Common myeloid progenitor, CD34-positive (primary cell): ENCODE measurements at regions not wholly inside any gene's neighbourhood (a gene's known extent, or its start where the extent isn't known, plus 50 kb on each side); places are given as distances from the start of the nearest gene placed in this dataset.

ENCODE experiments used
- CTCF ChIA-PET: fragments of 350-600 bp; sonication (Branson Sonifier 250); formaldehyde crosslinking; loops from one replicate; lab custom pipeline; 2021; ENCODE audit warnings: antibody characterized with exemption; lab: Charles Lee
- POLR2A ChIA-PET: fragments of 350-600 bp; sonication (Branson Sonifier 250); formaldehyde crosslinking; loops from one replicate; lab custom pipeline; 2021; ENCODE audit warnings: antibody characterized with exemption; lab: Charles Lee
- DNase-seq, 3 donors: peaks; one replicate each; pipeline versions ENCODE4 v3.0.0 to v3.0.0-alpha.2; 2013
- H3K27ac ChIP-seq, 2 experiments: 1 replicate in 1 of 2; 2 replicates in 1 of 2; pipeline ENCODE4 v1.7.0; 2013; ENCODE audit warnings: inconsistent platforms in 2 of 2, low read length in 2 of 2, mild to moderate bottlenecking in 2 of 2, low read depth in 1 of 2, moderate library complexity in 1 of 2; ENCODE audit not compliant: severe bottlenecking in 2 of 2, insufficient read depth in 1 of 2, poor library complexity in 1 of 2
- H3K27me3 ChIP-seq, 5 experiments: replicated peaks in 2 of 5; 1 replicate in 3 of 5; 2 replicates in 2 of 5; pipeline versions ENCODE4 v1.6.1 to v1.7.0; 2013; ENCODE audit warnings: low read length in 4 of 5, mild to moderate bottlenecking in 2 of 5, moderate library complexity in 2 of 5, inconsistent platforms in 1 of 5; ENCODE audit not compliant: insufficient read depth in 5 of 5, control insufficient read depth in 4 of 5
- H3K36me3 ChIP-seq, 4 experiments: 1 replicate in 2 of 4; 2 replicates in 2 of 4; pipeline versions ENCODE4 v1.6.1 to v1.7.0; 2013; ENCODE audit warnings: low read length in 3 of 4, control low read depth in 1 of 4, mild to moderate bottlenecking in 1 of 4; ENCODE audit not compliant: control insufficient read depth in 4 of 4, insufficient read depth in 4 of 4
- H3K4me1 ChIP-seq, 4 experiments: 1 replicate in 3 of 4; 2 replicates in 1 of 4; pipeline versions ENCODE4 v1.6.1 to v1.7.1; 2013; ENCODE audit warnings: low read length in 3 of 4, mild to moderate bottlenecking in 3 of 4, control low read depth in 1 of 4, inconsistent platforms in 1 of 4, moderate library complexity in 1 of 4; ENCODE audit not compliant: control insufficient read depth in 4 of 4, insufficient read depth in 4 of 4; ENCODE audit errors: control extremely low read depth in 1 of 4
- H3K4me3 ChIP-seq, 7 experiments: 1 replicate in 4 of 7; 2 replicates in 3 of 7; pipeline versions ENCODE4 v1.5.1 to v1.7.0; 2013; ENCODE audit warnings: mild to moderate bottlenecking in 7 of 7, low read length in 6 of 7, moderate library complexity in 6 of 7, inconsistent platforms in 2 of 7, low read depth in 2 of 7, control low read depth in 1 of 7; ENCODE audit not compliant: insufficient read depth in 4 of 7, control insufficient read depth in 1 of 7; ENCODE audit errors: extremely low read depth in 1 of 7
- H3K9me3 ChIP-seq, 5 experiments: 1 replicate in 4 of 5; 2 replicates in 1 of 5; pipeline versions ENCODE4 v1.6.1 to v1.7.1; 2013; ENCODE audit warnings: low read length in 4 of 5, mild to moderate bottlenecking in 2 of 5, inconsistent platforms in 1 of 5, low read depth in 1 of 5, moderate library complexity in 1 of 5; ENCODE audit not compliant: control insufficient read depth in 4 of 5, insufficient read depth in 2 of 5; ENCODE audit errors: control extremely low read depth in 1 of 5
- WGBS: methylation state at CpG from one replicate; pipeline ENCODE4 v1.1.5; 2013; ENCODE audit not compliant: insufficient coverage; 5-methylcytosine and 5-hydroxymethylcytosine counted together

DNA sequence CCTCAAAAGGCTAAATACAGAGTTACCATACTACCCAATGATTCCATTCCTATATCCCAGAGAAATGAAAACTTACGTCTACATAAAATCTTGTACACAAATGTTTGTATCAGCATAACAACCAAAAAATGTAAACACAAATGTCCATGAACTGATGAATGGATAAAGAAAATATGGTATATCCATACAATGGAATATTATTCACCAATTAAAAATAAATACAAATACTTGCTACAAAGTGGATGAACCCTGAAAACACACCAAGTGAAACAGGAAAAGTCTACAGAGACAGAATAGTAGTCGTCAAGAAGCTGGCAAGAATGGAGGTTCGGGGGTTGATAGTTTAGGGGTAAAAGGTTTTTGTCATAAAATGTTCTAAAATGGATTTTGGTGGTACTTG is 54.0 kb upstream of the ANKRD28 start:
- H3K4me3 ChIP-seq, result no peak overlapping the region
- ChIA-PET POLR2A (no interaction called here), CTCF (no interaction called here)
- DNase-seq, result no peak
- peaks cover 0 to 16% (median 5%) of the 10 kb centered on the region in 5 experiments for H3K9me3 ChIP-seq
- no CpG with 5 or more reads among the region's 3 CpGs for WGBS
- no peak overlapping the region for H3K27ac ChIP-seq
- no peaks in the 10 kb centered on the region for H3K27me3 ChIP-seq
- H3K36me3 ChIP-seq, result peaks cover 0 to 15% (median 5%) of the 10 kb centered on the region in 4 experiments
- no peaks in the 10 kb centered on the region for H3K4me1 ChIP-seq

GRCh38 chr3:15858547-15859506 is 61.0 kb upstream of the ANKRD28 start:
- CTCF ChIA-PET, result no interaction called here
- peak; percentile 48 to 92 (median 85) for DNase-seq
- POLR2A ChIA-PET, result no interaction called here
- Histone ChIP-seq H3K36me3 (no peaks in the 10 kb centered on the region), H3K4me3 (peak overlapping the region; percentile 72 to 90 (median 85)), H3K27ac (peak overlapping the region; percentile 33 to 69), H3K9me3 (peaks cover 0 to 2% (median 0%) of the 10 kb centered on the region in 5 experiments), H3K4me1 (peaks cover 13 to 24% (median 15%) of the 10 kb centered on the region in 4 experiments), H3K27me3 (no peaks in the 10 kb centered on the region)
- WGBS, result 1% methylated on average over 54 of the region's 70 CpGs

DNA sequence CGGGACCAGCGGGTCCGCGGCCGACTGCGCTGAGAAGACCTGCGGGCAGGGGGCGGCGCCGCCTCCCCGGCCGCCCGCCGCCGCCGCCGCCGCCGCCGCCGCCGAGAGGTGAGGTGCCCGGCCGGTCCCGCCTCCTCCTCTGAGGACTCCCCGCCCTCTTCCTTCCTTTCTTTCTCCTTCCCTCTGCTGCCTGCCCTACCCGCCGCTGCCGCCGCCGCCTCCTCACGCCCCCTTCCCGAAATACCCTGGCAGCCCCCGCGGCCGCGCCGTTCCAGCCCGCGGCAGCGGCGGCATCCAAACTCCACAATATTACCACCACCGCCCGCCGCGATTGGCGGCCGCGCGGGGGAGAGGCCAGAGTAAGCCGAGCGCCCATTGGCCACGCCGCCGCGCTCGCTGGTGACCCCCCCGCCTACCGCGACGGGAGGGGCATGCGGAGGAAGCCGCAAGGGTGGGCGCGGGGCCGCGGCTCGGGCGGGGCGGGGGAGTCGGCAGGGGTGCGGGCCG is 61.8 kb upstream of the ANKRD28 start:
- Histone ChIP-seq H3K4me3 (peak overlapping the region; percentile 72 to 90 (median 85)), H3K27me3 (no peaks in the 10 kb centered on the region), H3K36me3 (peaks cover 0 to 1% (median 0%) of the 10 kb centered on the region in 4 experiments), H3K4me1 (peaks cover 13 to 24% (median 15%) of the 10 kb centered on the region in 4 experiments), H3K9me3 (no peaks in the 10 kb centered on the region), H3K27ac (peak overlapping the region in 1 of 2 experiments; percentile 69)
- DNase-seq, result peak; percentile 82 to 94 (median 93)
- ChIA-PET CTCF (no interaction called here), POLR2A (no interaction called here)
- 0% methylated on average over 41 of the region's 73 CpGs for WGBS

DNA sequence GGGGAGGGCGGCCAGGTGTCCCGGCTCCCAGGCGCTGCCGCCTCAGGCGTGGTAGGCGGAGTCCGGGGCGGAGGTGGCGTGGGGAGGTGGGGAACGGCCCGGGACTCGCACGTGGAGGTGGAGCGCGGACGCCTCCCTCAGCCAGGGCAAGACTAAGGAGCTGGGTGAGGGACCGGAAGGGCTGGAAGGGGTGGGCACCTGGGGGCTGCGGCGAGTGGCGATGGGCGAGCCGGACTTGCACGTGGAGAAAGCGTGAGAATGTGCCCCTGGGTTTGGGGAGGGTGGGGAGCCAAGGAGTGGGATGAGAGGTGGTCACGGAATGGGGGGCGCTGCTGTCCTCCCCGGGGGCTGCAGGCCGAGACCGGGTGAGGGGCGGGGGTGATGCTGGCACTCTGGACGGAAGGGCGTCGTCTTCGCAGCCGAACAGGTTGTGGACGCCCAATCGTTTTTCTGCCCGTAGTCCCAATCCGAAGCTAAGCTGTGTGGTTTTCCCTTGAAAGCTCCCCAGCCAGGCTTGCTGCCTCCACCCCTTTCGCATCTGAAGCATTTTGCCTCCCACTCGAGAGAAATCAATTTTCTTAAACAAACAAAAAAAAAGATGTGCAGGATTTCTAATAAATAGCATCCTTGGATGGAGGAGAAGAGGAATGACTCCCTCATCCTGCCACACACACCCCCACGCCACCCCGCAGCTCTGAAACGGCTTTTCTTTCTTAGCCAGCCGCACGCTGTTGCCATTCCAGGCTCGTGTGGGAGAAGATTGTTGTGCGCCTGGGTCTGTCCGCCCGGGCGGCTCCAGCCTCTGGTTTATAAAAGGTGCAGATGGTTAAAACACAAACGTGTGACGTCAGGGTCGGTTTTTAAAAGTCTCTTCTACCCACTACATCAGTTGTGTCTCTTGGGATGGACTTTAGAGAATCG is 62.5 kb upstream of the ANKRD28 start:
- 0% methylated on average over 34 of the region's 55 CpGs for WGBS
- Histone ChIP-seq H3K27me3 (no peaks in the 10 kb centered on the region), H3K4me1 (peaks cover 13 to 24% (median 15%) of the 10 kb centered on the region in 4 experiments), H3K27ac (peak overlapping the region in 1 of 2 experiments; percentile 61), H3K9me3 (peaks cover 0 to 4% (median 0%) of the 10 kb centered on the region in 5 experiments), H3K36me3 (peaks cover 0 to 3% (median 0%) of the 10 kb centered on the region in 4 experiments), H3K4me3 (peak overlapping the region; percentile 63 to 86 (median 82))
- POLR2A ChIA-PET, result interaction anchor here (0.7 kb wide), 1 partner anchor 318 kb away, joined by 5 read pairs; no protein-coding TSS in a partner anchor
- CTCF ChIA-PET, result no interaction called here
- DNase-seq, result peak; percentile 45 to 72 (median 56)

- CTCF ChIA-PET, result no interaction called here
- H3K4me3 ChIP-seq, result peak overlapping the region in 5 of 7 experiments; percentile 74 to 86 (median 82)
- H3K36me3 ChIP-seq, result peaks cover 0 to 3% (median 0%) of the 10 kb centered on the region in 4 experiments
- no peak overlapping the region for H3K27ac ChIP-seq
- WGBS, result 20% methylated on average over 1 of the region's 4 CpGs
- DNase-seq, result peak in 2 of 3 donors; percentile 22 to 56
- peaks cover 13 to 24% (median 15%) of the 10 kb centered on the region in 4 experiments for H3K4me1 ChIP-seq
- H3K27me3 ChIP-seq, result no peaks in the 10 kb centered on the region
- POLR2A ChIA-PET, result interaction anchor here (0.7 kb wide), 1 partner anchor 317 kb away, joined by 5 read pairs; no protein-coding TSS in a partner anchor
- H3K9me3 ChIP-seq, result peaks cover 0 to 4% (median 4%) of the 10 kb centered on the region in 5 experiments
Measured at GRCh38 chr3:15861163-15861562, 63.4 kb upstream of the ANKRD28 start.

DNA sequence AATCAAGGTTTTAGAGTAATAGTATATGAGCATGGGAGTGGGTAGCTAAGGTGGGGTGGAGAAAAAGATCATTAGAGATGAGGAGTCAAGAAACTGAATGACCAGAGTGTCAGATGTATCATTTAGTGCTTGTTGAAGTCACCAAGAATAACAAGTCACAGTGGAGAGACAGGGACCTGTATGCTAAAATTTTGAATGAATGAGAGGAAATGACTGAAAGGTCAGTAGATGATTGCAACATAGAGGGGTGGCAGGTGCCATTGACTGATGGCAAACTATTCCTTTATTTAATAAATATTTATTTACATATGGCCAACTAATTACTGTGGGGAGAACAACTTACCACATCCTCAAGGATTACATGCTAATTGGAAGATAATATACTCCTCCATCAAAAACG is 75.0 kb upstream of the ANKRD28 start:
- WGBS, result no CpG with 5 or more reads among the region's 1 CpG
- H3K27me3 ChIP-seq, result no peaks in the 10 kb centered on the region
- H3K27ac ChIP-seq, result no peak overlapping the region
- H3K9me3 ChIP-seq, result peaks cover 0 to 10% (median 0%) of the 10 kb centered on the region in 5 experiments
- DNase-seq, result no peak
- H3K4me3 ChIP-seq, result no peak overlapping the region
- H3K36me3 ChIP-seq, result peaks cover 0 to 6% (median under 1%) of the 10 kb centered on the region in 4 experiments
- ChIA-PET POLR2A (no interaction called here), CTCF (no interaction called here)
- H3K4me1 ChIP-seq, result no peaks in the 10 kb centered on the region
